GM23248 (cell line): ENCODE measurements at regions not wholly inside any gene's neighbourhood (a gene's known extent, or its start where the extent isn't known, plus 50 kb on each side); places are given as distances from the start of the nearest gene placed in this dataset.

Source experiments
- EZH2 ChIP-seq: fragments of 200-600 bp; sonication (generic); IDR thresholded peaks from 2 replicates; pipeline ENCODE4 v1.6.1; 2018; ENCODE audit warnings: antibody characterized with exemption, mild to moderate bottlenecking; ENCODE audit not compliant: insufficient read depth, poor library complexity, severe bottlenecking
- EZH2phosphoT487 ChIP-seq: fragments of 200-600 bp; sonication (generic); IDR thresholded peaks from 2 replicates; pipeline ENCODE4 v1.6.1; 2018; ENCODE audit warnings: antibody characterized with exemption, moderate library complexity, mild to moderate bottlenecking, low read depth; ENCODE audit not compliant: insufficient read depth

GRCh38 chr1:182330303-182330702, 61.3 kb downstream of the GLUL start:
- TF ChIP-seq EZH2 (no peak), EZH2phosphoT487 (no peak)
